ENCODE measurements at regions not wholly inside any gene's neighbourhood (a gene's known extent, or its start where the extent isn't known, plus 50 kb on each side); places are given as distances from the start of the nearest gene placed in this dataset.

- TF ChIP-seq CTCF (conservative IDR thresholded peaks at IDR 0.05; ENCODE audit: low read depth in 2 of 2), result no peak
- no peak for TF ChIP-seq ZNF331 (CRISPR knock-in tag; IDR thresholded peaks at IDR 0.05; ENCODE audit: low read depth)
Observed at GRCh38 chr18:47380153-47380552, 128.7 kb upstream of the SKOR2 start (continued).

GRCh38 chr18:47373465-47373864 is 122.0 kb upstream of the SKOR2 start:
- Histone ChIP-seq H4K20me1 (replicated peaks; ENCODE audit: insufficient read depth) (no peaks in the 10 kb centered on the region), H3K4me3 (no peak overlapping the region), H3K9me2 (ENCODE audit: insufficient read depth) (no peaks in the 10 kb centered on the region), H3K4me1 (ENCODE audit: insufficient read depth) (no peaks in the 10 kb centered on the region), H3K36me3 (ENCODE audit: insufficient read depth) (no peaks in the 10 kb centered on the region), H3K27me3 (ENCODE audit: insufficient read depth) (no peaks in the 10 kb centered on the region), H2AFZ (no peak overlapping the region), H3K27ac (ENCODE audit: low read depth) (no peak overlapping the region), H3K4me2 (no peak overlapping the region), H3K79me2 (replicated peaks; ENCODE audit: insufficient read depth) (no peaks in the 10 kb centered on the region), H3F3A (replicated peaks; ENCODE audit: low read depth) (no peaks in the 10 kb centered on the region)
- DNase-seq (ENCODE audit: low spot score) (no peak), ATAC-seq (no peak)
- no peak overlapping the region for H3K4me3 Mint-ChIP-seq
- no peak overlapping the region for H3K27ac Mint-ChIP-seq
- H3K9me3 Mint-ChIP-seq, result peaks cover 7% of the 10 kb centered on the region; the same call in 2 of the 3 replicates
- peaks cover 4% of the 10 kb centered on the region for H3K27me3 Mint-ChIP-seq (ENCODE audit: insufficient read depth, low read depth, poor library complexity)
- H3K4me1 Mint-ChIP-seq, result peaks cover 2% of the 10 kb centered on the region; the same call in 1 of the 3 replicates
- no peaks in the 10 kb centered on the region for H3K36me3 Mint-ChIP-seq (ENCODE audit: low read depth)
- TF ChIP-seq ZNF114 (CRISPR knock-in tag; IDR thresholded peaks at IDR 0.05) (no peak), EZH2 (IDR thresholded peaks at IDR 0.05; ENCODE audit: low read depth, unreplicated experiment) (no peak), CTCF (conservative IDR thresholded peaks at IDR 0.05; ENCODE audit: low read depth in 2 of 2) (no peak), ZNF462 (CRISPR knock-in tag; IDR thresholded peaks at IDR 0.05) (no peak), EZH2phosphoT487 (IDR thresholded peaks at IDR 0.05; ENCODE audit: unreplicated experiment) (no peak), NANOG (IDR thresholded peaks at IDR 0.05; ENCODE audit: borderline replicate concordance) (no peak), POLR2AphosphoS5 (IDR thresholded peaks at IDR 0.05; ENCODE audit: low read depth) (no peak), ETS1 (IDR thresholded peaks at IDR 0.05) (no peak), REST (IDR thresholded peaks at IDR 0.05; ENCODE audit: unreplicated experiment) (no peak), ZNF331 (CRISPR knock-in tag; IDR thresholded peaks at IDR 0.05; ENCODE audit: low read depth) (no peak)
